ENCODE measurements at regions not wholly inside any gene's neighbourhood (a gene's known extent, or its start where the extent isn't known, plus 50 kb on each side); places are given as distances from the start of the nearest gene placed in this dataset.
"Not testable (repeated sequence)": the region's sequence is repeated elsewhere in the genome, so short reads cannot be mapped to it uniquely, and the experiment has no call there.

DNA sequence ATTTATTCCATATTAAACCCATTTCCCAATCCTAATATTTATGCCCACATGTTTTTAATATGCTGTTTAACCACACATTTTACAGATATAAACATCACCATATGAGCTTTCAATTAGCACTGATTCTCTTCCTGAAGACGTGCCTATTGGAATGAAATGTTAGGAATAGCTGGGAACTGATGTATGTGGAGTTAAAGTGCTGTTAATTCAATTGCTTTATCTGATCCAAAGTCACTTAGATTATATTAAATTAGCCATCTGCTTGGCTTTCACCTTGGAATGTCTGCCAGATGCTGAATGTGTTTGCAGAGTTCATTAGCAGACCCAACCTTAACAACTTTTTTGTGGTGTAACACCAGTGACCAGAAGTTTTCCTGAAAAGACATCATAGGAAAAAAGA is 942.9 kb upstream of the KLHL29 start:
- no peak for DNase-seq

GRCh38 chr2:22444281-22444680 is 940.7 kb upstream of the KLHL29 start:
- no peak for DNase-seq

GRCh38 chr2:22449696-22450095 is 935.3 kb upstream of the KLHL29 start:
- no peak for DNase-seq

GRCh38 chr2:22450831-22451230 is 934.1 kb upstream of the KLHL29 start:
- no peak for DNase-seq

GRCh38 chr2:22454826-22455485 is 930.0 kb upstream of the KLHL29 start:
- no peak for DNase-seq

- no peak for DNase-seq
Observed at GRCh38 chr2:22458440-22458839, 926.5 kb upstream of the KLHL29 start.

GRCh38 chr2:22475103-22475502 is 909.9 kb upstream of the KLHL29 start:
- not testable (repeated sequence) for DNase-seq

DNA sequence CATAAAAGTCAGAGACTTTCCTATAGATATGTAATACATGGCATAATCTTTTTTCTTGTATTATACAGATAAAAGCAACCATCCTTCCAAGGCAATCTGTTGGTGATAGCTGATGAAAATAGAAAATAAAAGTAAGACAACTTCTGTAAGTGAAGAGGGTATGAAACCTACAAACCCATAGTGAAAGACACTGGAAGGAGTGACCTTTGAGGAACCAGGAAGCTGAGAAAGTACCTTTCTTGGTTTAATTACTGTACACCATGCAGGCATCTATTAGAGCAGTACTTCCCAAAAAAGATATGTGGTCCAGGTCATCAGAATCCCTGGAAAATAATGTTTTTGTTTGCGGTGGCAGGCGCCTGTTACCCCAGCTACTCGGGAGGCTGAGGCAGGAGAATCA is 906.6 kb upstream of the KLHL29 start:
- no peak for DNase-seq

DNA sequence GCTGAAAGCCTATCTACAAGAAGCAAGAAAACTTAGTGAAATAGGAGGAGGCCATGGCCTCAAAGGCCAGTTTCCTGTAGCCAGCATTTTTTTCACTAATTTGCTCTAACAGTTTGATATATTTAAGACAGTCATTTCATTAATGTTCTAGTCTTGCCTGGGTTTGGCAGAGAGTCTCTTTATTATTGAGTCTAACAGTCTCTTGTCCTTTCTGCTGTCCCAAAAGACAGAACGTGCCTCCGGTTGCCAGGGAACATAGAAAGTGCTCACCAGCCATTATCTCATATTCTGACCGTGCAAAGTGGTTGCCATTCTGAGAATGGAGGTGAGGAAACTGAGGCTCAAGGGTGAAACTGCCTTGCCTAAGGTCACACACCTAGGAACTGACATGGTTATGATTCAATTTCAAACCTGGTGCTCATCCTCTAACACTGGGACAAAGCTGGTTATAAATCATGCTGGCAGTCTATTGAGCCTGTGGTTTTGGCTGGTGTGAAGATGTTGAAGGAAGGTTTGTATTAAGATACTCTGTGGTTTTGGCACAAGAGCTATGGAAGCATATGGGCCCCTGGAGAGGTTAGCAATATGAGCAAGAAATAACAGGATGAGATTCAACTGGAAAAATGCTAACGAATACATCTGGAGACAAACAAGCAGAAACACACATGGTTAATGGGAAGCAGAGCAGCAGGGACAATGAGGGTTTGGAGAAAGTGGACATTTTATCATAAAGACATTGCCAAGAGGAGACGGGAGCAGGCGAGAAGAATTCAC is 903.3 kb upstream of the KLHL29 start:
- DNase-seq, result no peak

DNA sequence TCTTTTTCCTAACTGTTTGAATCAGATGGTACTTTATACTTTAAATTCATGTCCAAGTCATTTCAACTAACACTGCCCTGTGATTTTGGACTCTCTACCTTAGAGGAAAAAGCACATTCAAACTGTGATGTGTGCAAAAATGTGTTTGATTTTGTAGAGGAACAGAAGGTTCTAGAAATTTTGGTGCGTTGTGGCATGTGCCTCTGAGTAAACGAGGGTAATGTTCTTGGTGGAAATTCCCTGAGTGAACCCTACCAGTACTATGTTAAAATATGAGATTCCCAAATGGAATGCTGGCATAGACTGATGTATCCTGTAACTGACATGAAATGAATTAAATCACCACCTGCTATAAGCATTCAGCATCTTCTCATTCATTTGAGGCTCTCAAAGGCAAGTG is 901.9 kb upstream of the KLHL29 start:
- DNase-seq, result no peak

- DNase-seq, result no peak
Observed at GRCh38 chr2:22485486-22485885, 899.5 kb upstream of the KLHL29 start.

- no peak for DNase-seq
Observed at GRCh38 chr2:22486343-22486742, 898.6 kb upstream of the KLHL29 start.

DNA sequence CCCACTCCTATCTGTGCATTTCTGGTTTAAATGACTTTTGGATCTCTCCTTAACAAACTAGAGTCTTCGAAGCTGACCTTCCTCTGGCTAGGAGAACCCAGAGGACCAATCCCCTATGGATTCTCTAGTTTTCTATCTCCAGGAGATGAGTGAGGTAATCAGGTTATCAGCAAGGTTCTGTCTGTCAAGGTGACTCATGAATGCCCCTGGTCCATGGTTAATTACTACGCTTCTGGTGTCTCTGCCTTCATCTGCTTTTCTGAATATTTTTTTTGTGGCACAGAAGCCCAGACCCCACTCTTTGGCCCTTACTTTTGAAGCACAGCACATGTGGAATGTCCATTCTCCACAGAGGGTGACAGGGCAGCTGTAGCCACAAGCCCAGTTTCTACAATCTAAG is 897.9 kb upstream of the KLHL29 start:
- no peak for DNase-seq

- no peak for DNase-seq
Observed at GRCh38 chr2:22487541-22487940, 897.4 kb upstream of the KLHL29 start.

GRCh38 chr2:22491442-22491841 is 893.5 kb upstream of the KLHL29 start:
- no peak for DNase-seq

- no peak for DNase-seq
Observed at GRCh38 chr2:22494156-22494555, 890.8 kb upstream of the KLHL29 start.

- no peak for DNase-seq
Observed at GRCh38 chr2:22497064-22497463, 887.9 kb upstream of the KLHL29 start.

DNA sequence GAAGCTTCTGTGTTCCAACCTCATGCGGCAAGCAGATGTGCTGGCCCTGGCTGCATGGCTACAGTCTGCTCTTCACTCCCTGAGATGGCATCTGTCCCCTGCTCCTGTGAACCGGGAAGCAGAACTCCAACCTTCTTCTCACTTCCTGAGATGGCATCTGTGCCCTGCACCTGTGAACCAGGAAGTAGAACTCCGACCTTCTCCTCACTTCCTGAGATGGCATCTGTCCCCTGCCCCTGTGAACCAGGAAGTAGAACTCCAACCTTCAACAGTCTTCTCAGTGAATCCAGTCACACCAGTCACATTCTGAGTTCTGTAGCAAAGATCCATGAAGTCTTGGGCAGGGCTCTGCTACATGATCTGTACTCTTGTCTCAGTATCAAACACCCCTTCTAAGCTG is 887.2 kb upstream of the KLHL29 start:
- DNase-seq, result no peak

DNA sequence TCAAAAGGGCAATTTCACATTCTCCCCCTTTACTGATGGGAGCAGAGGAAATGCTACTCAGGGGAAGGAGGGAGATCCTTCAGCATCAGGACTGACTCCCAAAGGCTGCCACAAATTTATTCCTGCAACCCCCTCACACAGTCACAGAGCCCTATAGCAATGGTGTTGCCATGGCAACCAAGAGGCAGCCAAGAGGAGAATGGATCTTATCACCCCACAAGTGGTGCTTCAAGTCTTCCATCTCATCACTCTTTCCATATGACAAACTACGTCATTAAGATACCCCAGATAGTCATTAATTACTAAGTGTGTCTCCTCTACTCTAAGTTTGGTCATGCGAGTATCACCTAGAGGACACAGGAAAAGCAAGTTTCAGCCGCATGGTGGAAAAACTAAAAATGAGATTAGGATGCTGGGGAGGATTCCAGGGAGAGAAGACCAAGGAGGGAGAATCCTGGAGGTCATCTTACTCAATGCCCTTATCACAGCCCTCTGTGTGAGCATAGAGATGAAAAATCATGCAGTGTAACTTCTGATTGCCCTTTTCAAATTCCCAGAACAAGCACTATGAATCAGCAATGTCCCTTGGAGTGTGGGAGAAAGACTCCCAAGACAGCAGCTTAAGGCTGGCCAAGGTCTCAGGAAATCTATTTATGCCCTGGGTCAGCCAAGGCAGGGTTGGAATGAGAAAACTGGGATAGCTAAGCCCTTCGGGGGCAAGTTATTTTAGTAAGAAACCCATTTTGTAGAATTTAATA is 885.7 kb upstream of the KLHL29 start:
- no peak for DNase-seq

DNA sequence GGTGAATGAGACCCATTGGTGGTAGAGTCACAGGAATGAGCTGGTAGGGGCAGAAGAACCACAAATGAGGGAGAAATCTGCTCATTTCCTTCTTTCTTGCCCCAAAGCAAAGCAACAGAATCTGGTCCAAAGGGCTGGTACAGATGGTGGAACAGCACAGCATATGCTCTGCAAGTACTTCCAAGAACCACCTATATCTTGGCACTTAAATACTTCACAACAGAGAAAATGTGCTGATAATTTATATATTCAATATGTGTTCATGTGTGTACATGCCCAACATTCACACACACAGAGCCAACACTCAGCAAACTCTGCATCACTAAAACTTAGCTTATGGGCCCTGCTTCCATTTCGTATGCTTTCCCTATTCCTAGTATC is 884.4 kb upstream of the KLHL29 start:
- no peak for DNase-seq

GRCh38 chr2:22501851-22502250 is 883.1 kb upstream of the KLHL29 start:
- no peak for DNase-seq

DNA sequence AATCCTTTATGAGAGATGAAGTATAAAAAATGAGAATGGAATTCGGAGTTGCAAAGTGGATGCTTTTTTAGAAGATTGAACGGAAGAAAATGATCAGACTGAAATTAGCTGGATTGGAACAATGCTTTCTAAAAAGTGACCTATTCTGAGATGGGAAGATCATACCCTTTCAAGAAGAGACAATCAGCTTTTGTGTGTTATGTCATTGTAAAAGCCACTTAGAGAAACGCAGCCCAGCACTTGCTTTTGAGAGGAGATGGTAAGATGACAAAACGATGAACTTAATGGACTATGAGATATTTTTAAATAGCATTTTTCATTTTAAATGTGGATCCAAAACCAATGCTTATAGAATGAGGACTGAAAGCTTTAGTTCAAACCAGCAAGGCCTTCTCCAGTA is 871.4 kb upstream of the KLHL29 start:
- DNase-seq, result no peak

DNA sequence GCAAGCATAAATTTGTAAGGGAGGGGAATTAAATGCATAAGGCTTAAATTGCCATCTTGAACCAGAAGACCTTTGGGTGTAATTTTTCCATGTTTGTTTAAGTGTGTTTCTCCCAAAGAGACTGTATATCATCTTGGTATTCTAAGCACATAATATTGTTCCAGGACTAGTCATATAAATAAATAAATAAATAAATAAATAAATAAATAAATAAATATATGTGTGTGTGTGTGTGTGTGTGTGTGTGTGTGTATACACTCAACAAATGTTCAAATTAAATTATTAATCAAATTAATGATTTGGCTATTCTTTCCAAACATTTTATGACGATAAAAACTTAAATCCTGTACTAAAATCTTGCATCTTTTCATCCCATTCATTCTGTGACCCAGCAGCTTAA is 867.8 kb upstream of the KLHL29 start:
- no peak for DNase-seq

- DNase-seq, result no peak
Observed at GRCh38 chr2:22518641-22519040, 866.3 kb upstream of the KLHL29 start.

Measured in activated T-cell treated with anti-CD3 and anti-CD28 coated beads for 4 hours (primary cell).